ENCODE measurements at regions not wholly inside any gene's neighbourhood (a gene's known extent, or its start where the extent isn't known, plus 50 kb on each side); places are given as distances from the start of the nearest gene placed in this dataset.
A peak's percentile ranks its signal among the peaks of the same experiment; 100 is the strongest.

DNA sequence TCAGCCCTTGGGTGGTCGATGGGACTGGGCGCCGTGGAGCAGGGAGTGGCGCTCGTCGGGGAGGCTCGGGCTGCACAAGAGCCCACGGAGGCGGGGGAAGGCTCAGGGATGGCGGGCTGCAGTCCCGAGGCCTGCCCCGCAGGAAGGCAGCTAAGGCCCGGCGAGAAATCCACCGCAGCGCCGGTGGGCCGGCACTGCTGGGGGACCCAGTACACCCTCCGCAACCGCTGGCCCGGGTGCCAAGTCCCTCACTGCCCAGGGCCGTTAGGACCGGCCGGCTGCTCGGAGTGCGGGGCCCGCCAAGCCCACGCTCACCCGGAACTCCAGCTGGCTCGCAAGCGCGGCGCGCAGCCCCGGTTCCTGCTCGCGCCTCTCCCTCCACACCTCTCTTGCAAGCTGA is 138.4 kb downstream of the BAMBI start:
- DNase-seq, result no peak
- no peaks in the 10 kb centered on the region for H3K4me1 ChIP-seq
- H3K36me3 ChIP-seq, result no peaks in the 10 kb centered on the region
- intact Hi-C loops (cut with DNase I), result no loop called here
- TF ChIP-seq POLR2A (IDR thresholded peaks at IDR 0.05), result no peak
- TF ChIP-seq, protein P1, sequence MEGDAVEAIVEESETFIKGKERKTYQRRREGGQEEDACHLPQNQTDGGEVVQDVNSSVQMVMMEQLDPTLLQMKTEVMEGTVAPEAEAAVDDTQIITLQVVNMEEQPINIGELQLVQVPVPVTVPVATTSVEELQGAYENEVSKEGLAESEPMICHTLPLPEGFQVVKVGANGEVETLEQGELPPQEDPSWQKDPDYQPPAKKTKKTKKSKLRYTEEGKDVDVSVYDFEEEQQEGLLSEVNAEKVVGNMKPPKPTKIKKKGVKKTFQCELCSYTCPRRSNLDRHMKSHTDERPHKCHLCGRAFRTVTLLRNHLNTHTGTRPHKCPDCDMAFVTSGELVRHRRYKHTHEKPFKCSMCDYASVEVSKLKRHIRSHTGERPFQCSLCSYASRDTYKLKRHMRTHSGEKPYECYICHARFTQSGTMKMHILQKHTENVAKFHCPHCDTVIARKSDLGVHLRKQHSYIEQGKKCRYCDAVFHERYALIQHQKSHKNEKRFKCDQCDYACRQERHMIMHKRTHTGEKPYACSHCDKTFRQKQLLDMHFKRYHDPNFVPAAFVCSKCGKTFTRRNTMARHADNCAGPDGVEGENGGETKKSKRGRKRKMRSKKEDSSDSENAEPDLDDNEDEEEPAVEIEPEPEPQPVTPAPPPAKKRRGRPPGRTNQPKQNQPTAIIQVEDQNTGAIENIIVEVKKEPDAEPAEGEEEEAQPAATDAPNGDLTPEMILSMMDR (IDR thresholded peaks at IDR 0.05), result no peak
- H3K4me3 ChIP-seq, result no peak overlapping the region
- no peaks in the 10 kb centered on the region for H3K9me3 ChIP-seq
- 93 to 99% (median 98%) methylated on average over 16 to 37 of the region's 37 CpGs for WGBS, 4 donors
- ATAC-seq, result no peak
- H3K27me3 ChIP-seq, result no peaks in the 10 kb centered on the region
- no peak overlapping the region for H3K27ac ChIP-seq

DNA sequence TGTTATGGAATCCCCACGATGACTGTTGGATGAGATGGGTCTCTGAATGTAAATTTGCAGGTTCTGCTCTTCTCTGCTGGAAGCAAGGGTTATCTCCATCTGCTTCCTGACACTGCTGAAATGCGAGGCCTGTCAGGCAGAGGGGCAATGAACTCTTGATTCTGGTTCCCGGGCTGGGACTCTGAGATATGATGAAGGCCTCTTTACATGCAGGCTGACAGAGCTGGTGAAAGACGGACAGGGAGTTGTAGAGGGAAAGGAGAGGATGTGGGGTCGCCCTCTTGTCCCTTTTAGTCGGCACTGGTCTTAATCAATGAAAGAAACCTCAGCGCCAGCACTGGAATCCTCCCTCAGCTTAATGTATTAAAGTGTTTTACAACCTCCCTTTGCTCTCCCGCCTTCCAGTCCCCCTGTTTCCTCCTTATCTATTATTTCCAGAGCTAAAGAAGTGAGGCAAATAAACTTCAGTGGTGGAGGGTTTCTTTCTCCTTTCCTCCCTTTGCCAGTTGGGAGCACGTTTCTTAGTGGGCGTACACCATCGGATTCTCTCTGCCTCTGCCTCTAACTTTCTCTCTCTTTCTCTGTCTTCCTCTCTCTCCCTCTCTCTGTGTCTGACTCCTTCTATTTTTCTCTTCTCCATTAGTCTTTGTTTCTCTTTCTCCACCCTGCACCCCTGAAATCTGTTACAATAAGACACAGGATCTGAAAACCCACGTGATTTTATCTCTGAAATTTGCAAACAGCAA is 145.6 kb downstream of the BAMBI start:
- Histone ChIP-seq H3K4me3 (peak overlapping the region in 1 of 12 donors; percentile 15), H3K4me1 (peaks cover 0 to 5% (median 0%) of the 10 kb centered on the region in 12 donors), H3K36me3 (no peaks in the 10 kb centered on the region), H3K9me3 (no peaks in the 10 kb centered on the region), H3K27me3 (no peaks in the 10 kb centered on the region), H3K27ac (peak overlapping the region in 1 of 12 donors; percentile 1)
- ATAC-seq (no peak), DNase-seq (no peak)
- WGBS, 4 donors, result 49 to 60% (median 51%) methylated on average over 12 of the region's 12 CpGs
- TF ChIP-seq, protein P1 (IDR thresholded peaks at IDR 0.05), result no peak
- TF ChIP-seq POLR2A (IDR thresholded peaks at IDR 0.05), result no peak
- intact Hi-C loops (cut with DNase I), result no loop called here

DNA sequence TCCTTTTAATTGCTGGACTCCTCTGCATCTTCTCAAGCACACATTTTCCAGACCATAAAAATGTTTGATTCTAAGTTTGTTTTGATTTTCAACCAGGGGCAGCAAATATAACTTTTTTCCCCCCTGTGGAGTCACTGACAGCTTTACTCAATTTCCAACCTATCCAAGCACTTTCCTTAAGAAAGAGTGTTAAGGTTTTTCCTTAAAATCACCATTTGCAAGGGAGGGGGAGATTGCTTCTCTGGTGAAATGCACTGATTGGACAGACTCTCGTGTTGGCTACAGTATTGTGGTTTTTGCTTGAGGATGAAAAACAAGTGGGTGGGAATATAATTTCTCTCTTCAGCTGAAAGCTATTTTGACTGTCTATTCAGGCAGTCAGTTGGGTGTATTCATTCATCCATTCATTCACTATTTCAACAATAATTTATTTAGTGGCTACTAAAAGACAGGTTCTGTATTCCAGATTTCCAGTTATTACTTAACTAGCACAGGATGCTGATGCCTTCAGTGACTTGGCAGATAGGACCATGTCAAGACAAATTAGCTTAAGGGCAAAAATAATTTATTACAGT is 146.3 kb downstream of the BAMBI start:
- WGBS, 4 donors, result 50 to 64% (median 61%) methylated on average over 1 of the region's 1 CpG
- TF ChIP-seq POLR2A (IDR thresholded peaks at IDR 0.05), result no peak
- TF ChIP-seq, protein P1 (IDR thresholded peaks at IDR 0.05), result no peak
- Histone ChIP-seq H3K4me3 (peak overlapping the region in 1 of 12 donors; percentile 15), H3K27ac (peak overlapping the region in 1 of 12 donors; percentile 1), H3K36me3 (no peaks in the 10 kb centered on the region), H3K4me1 (peaks cover 0 to 5% (median 0%) of the 10 kb centered on the region in 12 donors), H3K9me3 (no peaks in the 10 kb centered on the region), H3K27me3 (no peaks in the 10 kb centered on the region)
- intact Hi-C loops (cut with DNase I), result no loop called here
- ATAC-seq (no peak), DNase-seq (no peak)

DNA sequence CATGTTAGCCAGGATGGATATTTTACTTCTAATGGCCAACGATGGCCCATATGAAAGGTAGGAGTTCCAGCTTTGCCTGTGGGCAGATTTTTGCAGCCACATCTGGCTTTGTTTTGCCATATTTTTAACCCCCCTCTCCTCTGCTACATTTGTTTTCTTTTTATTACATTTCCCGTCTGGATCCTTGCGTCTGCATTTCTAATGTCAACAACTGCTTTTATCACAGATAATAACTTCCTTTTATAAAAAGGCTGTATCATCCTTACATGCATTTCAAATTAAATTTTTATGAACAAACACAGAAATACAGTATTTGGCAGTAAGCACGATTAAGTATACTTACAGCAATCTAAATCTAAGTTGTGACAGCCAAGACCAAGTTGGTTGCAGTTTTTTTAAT is 156.0 kb downstream of the BAMBI start:
- Histone ChIP-seq H3K4me3 (no peak overlapping the region), H3K27ac (no peak overlapping the region), H3K27me3 (no peaks in the 10 kb centered on the region), H3K9me3 (no peaks in the 10 kb centered on the region), H3K4me1 (peaks cover 0 to 7% (median 0%) of the 10 kb centered on the region in 12 donors), H3K36me3 (no peaks in the 10 kb centered on the region)
- DNase-seq, result no peak
- no peak for TF ChIP-seq POLR2A (IDR thresholded peaks at IDR 0.05)
- TF ChIP-seq, protein P1 (IDR thresholded peaks at IDR 0.05), result no peak
- 55 to 62% (median 56%) methylated on average over 4 of the region's 4 CpGs for WGBS, 4 donors
- intact Hi-C loops (cut with DNase I), result no loop called here
- ATAC-seq, result no peak

Measured in heart left ventricle (tissue), 16 donors.